ENCODE measurements at regions not wholly inside any gene's neighbourhood (a gene's known extent, or its start where the extent isn't known, plus 50 kb on each side); places are given as distances from the start of the nearest gene placed in this dataset.
A peak's percentile ranks its signal among the peaks of the same experiment; 100 is the strongest.

GRCh38 chr10:121282264-121282663, 316.0 kb downstream of the FGFR2 start:
- no peak for DNase-seq

- no peak for DNase-seq
These were observed 315.3 kb downstream of the FGFR2 start for GRCh38 chr10:121282797-121283515.

GRCh38 chr10:121284936-121285335, 313.3 kb downstream of the FGFR2 start:
- no peak for DNase-seq

GRCh38 chr10:121285406-121286196, 312.6 kb downstream of the FGFR2 start:
- DNase-seq, result peak in 1 of 2 donors; percentile 16

GRCh38 chr10:121288011-121288410, 310.2 kb downstream of the FGFR2 start:
- no peak for DNase-seq

- DNase-seq, result no peak
These were observed 309.2 kb downstream of the FGFR2 start for GRCh38 chr10:121288864-121289661.

- DNase-seq, result no peak
These were observed 308.4 kb downstream of the FGFR2 start for GRCh38 chr10:121289800-121290199.

GRCh38 chr10:121290674-121291073, 307.6 kb downstream of the FGFR2 start:
- DNase-seq, result no peak

GRCh38 chr10:121291376-121291775, 306.9 kb downstream of the FGFR2 start:
- DNase-seq, result no peak

GRCh38 chr10:121291823-121292222, 306.4 kb downstream of the FGFR2 start:
- DNase-seq, result peak in 1 of 2 donors; percentile 20

- DNase-seq, result no peak
These were observed 305.9 kb downstream of the FGFR2 start for GRCh38 chr10:121292321-121292720.

- DNase-seq, result no peak
These were observed 305.1 kb downstream of the FGFR2 start for GRCh38 chr10:121293110-121293509.

GRCh38 chr10:121294630-121295029, 303.6 kb downstream of the FGFR2 start:
- DNase-seq, result no peak

GRCh38 chr10:121296378-121296777, 301.9 kb downstream of the FGFR2 start:
- no peak for DNase-seq

GRCh38 chr10:121296881-121297585, 301.2 kb downstream of the FGFR2 start:
- no peak for DNase-seq

- no peak for DNase-seq
These were observed 297.5 kb downstream of the FGFR2 start for GRCh38 chr10:121300723-121301122.

GRCh38 chr10:121302541-121303180, 295.6 kb downstream of the FGFR2 start:
- no peak for DNase-seq

GRCh38 chr10:121303287-121303890, 294.9 kb downstream of the FGFR2 start:
- DNase-seq, result no peak

GRCh38 chr10:121305066-121305465, 293.2 kb downstream of the FGFR2 start:
- DNase-seq, result no peak

GRCh38 chr10:121306159-121306673, 292.0 kb downstream of the FGFR2 start:
- no peak for DNase-seq

GRCh38 chr10:121307411-121307980, 290.7 kb downstream of the FGFR2 start:
- DNase-seq, result no peak
